Skeletal muscle cell (primary cell): ENCODE measurements at regions not wholly inside any gene's neighbourhood (a gene's known extent, or its start where the extent isn't known, plus 50 kb on each side); places are given as distances from the start of the nearest gene placed in this dataset.
"Not testable (repeated sequence)": the region's sequence is repeated elsewhere in the genome, so short reads cannot be mapped to it uniquely, and the experiment has no call there.

Source experiments
- DNase-seq: peaks from one replicate; pipeline ENCODE4 v3.0.0-alpha.2; 2010; ENCODE audit warnings: low read depth
- H3K4me3 ChIP-seq: 2 replicates; pipeline ENCODE4 v1.5.1; 2011; ENCODE audit warnings: low read depth, mild to moderate bottlenecking, control low read depth, low read length, moderate library complexity

DNA sequence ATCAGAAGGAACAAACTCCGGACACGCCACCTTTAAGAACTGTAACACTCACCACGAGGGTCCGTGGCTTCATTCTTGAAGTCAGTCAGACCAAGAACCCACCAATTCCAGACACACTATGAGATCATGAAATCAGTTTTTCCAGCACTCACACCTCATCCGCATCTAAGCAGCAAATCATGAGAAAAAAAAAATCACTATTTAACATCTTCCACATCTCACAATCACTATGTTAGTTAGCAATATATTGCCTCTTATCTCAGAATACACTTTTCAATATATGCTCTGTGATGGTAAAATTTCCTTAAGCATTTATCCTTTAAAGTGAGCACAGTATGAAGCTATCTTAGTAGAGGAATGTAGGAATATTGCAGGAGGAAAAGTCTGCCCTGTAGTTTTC is 328.7 kb downstream of the FAM181B start:
- DNase-seq = no peak
- no peak overlapping the region for H3K4me3 ChIP-seq

DNA sequence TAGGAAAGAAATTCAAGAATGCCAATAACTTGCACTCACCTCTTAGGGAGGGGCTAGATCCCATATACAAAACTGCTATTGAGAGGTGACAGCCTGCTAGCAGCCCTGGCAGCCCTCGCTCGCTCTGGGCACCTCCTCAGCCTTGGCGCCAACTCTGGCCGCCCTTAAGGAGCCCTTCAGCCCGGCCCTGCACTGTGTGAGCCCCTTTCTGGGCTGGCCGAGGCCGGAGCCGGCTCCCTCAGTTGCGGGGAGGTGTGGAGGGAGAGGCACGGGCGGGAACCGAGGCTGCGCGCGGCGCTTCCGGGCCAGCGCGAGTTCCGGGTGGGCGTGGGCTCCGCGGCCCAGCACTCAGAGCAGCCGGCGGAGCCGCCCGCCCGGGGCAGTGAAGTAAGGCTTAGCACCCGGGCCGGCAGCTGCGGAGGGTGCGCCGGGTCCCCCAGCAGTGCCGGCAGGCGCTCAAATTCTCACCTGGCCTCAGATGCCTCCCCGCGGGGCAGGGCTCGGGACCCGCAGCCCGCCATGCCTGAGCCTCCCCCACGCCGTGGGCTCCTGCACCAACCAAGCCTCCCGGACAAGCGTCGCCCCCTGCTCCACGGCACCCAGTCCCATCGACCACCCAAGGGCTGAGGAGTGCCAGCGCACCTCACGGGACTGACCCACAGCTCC is 329.9 kb downstream of the FAM181B start:
- H3K4me3 ChIP-seq = no peak overlapping the region
- no peak for DNase-seq

DNA sequence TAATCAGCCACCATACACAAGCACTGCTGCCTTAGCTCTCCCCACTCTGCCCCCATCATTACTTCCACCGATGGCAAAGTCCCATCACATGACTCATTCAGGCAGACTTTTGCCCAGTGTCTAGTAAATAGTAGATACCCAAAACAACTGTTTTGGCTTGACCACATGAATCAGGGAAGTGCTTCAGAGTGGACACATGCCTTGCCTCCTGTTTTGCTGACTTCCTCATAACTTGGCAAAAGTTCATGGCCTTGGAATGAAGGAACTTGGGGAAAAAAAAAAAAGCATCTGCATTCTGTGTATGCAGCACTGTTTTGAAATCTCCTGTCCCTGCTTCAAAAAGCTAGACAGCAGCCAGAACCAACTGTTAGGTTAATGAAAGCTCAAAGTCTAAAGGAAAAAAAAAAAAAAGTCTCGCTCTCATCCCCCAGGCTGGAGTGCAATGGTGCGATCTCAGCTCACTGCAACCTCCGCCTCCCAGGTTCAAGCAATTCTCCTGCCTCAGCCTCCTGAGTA is 335.3 kb downstream of the FAM181B start:
- no peak overlapping the region for H3K4me3 ChIP-seq
- no peak for DNase-seq

DNA sequence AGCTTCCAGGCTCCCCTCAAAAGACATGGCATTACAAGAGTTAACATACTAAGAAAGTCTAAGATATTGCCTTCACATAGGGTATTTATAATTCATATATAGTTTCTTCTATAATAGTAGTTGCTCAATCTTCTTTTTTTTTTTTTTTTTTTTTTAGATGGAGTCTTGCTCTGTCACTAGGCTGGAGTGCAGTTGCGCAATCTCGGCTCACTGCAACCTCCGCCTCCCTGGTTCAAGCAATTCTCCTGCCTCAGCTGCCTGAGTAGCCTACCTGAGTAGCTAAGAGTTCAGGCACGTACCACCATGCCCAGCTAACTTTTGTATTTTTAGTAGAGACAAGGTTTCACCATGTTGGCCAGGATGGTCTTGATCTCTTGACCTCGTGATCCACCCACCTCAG is 337.0 kb downstream of the FAM181B start:
- H3K4me3 ChIP-seq, DNase-seq: not testable (repeated sequence)

DNA sequence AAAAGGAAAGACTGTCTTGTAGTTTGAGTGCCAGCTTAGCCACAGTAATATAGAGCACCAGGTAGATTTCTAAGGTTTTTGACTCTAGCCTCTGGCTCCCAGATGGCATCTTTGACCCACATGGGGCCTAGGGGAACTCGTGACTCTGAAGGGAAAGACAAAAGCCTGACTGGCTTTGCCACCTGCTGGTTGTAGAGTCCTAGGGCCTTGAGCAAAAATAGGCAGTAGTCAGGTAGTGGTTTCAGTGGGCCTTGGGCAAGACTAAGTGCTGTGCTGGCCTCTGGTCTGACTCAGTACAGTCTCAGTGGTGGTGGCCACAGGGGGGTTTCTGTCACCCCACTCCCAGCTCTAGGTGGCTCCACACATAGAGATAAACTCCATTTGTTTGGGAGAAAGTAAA is 349.4 kb downstream of the FAM181B start:
- no peak for DNase-seq
- H3K4me3 ChIP-seq = no peak overlapping the region

DNA sequence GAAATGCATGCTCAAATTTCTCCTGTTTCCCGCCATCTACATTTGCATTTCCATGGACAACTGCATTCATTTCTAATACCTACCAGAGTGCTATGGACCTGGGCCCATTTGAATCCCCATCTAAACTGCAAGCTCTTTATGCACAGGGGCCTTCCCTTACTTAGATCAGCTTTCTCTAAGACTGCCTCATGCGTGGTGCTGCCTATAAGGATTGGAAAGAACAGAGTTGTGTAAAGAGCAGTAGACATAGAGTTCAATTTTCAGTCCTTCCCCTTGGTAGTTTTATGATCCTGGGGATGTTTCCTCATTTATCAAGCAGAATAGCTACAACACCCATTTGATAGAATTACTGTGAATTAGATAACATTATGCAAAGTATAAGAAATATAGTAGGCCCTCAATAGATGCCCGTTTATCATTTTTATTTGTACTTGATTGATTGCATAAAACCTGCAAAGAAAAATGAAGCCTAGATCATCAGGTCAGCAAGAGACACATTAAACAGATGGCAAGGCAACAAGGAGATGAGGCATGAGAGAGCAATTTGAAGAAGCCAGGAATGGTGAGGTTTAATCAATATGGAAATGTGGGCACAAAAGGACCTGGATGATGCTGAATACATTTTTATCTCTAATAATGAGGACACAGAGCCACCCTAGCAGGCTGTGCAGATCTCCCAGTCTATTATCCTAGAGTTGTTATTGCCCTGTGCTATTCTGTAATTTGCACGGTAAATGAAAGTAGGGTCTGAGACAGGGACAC is 359.7 kb downstream of the FAM181B start:
- DNase-seq = no peak
- H3K4me3 ChIP-seq = no peak overlapping the region

DNA sequence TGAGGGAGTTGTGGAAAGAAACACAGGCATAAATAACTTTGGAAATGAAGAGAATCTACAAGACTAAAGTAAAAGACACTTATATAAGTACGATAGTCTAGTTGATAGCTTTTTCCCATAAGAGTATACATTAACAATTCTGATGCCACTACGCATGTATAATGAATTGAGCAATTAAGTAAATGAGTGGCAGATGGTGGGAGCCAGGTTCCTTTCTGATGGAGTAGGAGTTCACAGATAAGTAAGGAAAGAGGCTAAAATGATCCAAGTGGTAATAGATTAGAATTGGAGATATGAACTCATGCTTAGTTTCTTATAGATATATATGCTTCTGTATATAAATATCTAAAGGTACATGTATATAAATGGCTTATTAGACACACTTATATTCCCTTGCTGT is 368.3 kb downstream of the FAM181B start:
- DNase-seq = no peak

DNA sequence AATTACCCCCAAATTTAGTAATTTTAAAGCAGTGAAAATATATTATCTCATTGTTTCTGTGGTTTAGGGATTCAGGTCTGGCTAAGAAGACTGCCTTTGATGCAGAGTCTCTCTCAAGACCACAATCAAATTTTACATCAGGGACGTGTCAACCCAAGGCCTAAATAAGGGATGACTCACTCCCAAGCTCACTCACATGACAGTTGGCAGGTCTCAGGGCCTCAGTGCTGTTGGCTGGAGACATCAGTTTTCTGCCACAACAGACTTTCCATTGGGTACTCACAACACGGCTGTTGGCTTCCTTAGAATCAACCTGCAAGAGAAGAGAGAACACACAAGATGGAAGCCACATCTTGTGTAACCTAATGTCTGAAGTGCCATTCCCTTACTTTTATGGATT is 377.3 kb downstream of the FAM181B start:
- no peak for DNase-seq
- no peak overlapping the region for H3K4me3 ChIP-seq

More for the DNA sequence above, 368.3 kb downstream of the FAM181B start:
- H3K4me3 ChIP-seq = no peak overlapping the region

DNA sequence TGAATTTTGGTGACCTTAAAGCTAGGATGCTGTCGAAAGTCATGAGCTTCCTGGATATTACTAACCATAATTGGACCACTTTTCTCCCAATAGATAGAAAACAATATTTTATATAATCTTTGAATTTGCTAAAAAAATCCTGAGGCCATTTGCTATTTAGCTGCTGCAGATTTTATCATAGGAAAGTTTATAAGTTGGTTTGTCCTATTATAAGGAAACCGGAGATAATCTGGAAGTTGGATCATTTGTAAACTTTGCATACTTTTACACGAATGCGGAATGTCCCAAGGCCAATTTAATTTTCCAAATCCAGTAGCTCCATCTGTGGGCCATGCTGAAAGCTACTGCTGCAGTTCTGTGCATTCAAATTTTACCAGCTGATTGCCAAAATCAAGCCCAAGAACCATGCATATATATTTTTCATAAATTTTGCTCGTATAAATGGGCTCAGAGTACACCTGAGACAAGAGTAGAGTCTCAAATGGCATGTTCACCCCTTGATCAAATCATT is 378.3 kb downstream of the FAM181B start:
- no peak for DNase-seq
- no peak overlapping the region for H3K4me3 ChIP-seq

DNA sequence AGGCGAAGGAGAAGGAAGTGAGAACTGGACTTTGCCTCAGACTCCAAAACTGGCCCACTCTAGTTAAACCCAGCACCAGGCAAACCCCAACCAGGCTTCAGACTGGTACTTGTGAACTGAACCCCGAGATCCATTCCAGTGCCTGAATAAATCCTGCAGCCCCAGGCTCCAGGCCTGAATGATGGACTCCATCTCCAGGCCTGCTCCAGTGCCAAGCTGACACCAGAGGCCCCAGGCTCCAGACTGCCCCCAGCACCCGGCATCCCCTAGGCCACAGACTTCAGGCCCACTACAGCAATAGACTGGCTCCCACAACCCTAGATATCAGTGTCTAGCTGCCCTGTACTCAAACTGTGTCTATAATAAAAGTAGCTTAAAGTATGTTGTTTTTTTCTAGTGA is 406.8 kb downstream of the FAM181B start:
- DNase-seq = no peak
- H3K4me3 ChIP-seq = no peak overlapping the region

DNA sequence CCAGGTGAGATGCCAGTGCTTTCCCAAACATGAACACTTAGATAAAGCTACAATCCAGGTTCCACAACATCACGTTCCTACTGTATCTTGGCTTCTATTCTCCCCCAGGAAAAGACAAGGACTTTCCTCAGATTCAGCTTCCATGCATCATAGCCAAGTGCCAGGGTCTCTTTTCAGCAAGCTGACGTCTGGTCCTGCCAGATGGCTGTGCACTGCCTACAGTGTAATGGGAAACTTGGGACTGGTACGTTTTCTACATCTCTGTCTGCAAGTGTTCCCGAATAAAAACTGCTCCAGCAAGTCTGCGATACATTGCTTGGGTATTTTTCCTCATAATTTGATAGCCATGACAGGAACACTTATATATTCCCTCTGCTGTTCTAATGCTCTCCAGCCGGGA is 412.5 kb downstream of the FAM181B start:
- DNase-seq = no peak
- no peak overlapping the region for H3K4me3 ChIP-seq

DNA sequence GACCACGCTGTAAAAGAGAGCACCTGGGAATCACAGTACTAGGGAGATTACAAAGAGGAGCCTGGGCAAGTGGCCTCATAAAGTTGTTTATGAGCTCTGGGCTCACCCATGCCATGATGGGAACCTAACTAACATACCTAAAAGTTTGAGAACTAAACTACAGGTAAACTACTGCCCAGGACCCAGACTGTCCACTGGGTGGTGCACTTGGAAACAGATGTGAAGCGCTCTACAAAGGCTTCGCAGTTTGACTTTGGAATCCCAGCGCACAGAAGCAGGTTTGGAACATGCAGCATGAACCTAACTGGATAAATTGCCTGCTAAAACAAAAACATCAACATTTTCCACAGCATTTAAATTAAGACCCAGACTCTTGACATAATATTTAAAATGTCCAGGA is 418.6 kb downstream of the FAM181B start:
- DNase-seq = no peak
- no peak overlapping the region for H3K4me3 ChIP-seq

DNA sequence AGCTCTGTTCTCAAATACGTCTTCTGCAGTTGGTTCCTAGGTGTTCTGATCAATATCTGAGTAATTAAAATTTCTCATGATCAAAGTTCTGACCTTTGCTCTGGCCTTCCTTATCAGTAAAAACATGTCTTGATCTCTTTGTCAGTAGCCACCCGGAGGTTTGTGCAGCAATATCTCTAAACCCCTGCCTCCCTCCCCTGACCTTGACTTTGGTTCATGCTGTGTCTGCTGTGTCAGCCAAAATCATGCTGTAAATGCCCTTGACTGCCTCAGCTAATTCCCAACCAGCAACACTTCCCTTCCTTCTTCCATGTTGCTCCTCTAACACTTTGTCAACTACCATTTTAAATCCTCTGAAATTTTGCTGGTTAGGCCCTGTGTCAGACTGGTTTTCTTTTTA is 424.7 kb downstream of the FAM181B start:
- no peak overlapping the region for H3K4me3 ChIP-seq
- no peak for DNase-seq

DNA sequence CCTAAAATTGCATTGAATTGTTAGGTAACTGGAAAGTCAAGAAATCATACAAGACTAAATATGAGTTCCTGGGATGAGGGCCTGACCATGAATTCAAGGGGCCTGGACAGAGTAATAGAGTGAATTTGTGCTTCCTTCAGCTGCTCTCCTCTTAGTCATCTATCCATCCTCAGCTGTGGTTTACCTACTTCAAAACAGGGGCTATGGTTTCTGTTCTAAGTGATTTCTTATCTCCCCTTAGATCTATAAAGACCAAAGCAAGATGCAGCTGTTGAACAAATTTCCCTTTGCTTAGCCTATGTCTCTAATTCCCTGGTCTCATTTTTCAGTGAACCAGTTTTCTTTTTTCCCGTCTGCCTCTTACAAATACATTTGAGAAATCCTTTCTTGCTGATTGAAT is 428.5 kb downstream of the FAM181B start:
- no peak overlapping the region for H3K4me3 ChIP-seq
- DNase-seq = no peak

DNA sequence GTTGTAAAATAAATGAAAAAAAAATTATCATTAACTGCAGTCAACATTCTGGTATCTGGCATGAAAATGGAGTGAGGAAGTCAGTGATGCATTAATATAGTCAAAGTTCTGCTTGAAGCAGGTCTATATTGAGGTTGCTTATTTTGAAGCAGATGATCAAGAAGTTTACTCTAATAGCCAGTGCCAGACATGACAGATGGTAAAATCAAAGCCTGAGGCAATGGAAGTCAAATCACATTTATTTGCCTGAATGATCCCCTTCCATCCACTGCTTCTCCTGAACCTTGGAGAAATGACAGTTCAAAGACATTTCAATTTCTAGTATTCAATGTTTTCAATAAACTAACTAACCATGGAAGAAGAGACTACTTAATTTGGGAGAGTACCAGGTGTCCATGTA is 430.0 kb downstream of the FAM181B start:
- H3K4me3 ChIP-seq = no peak overlapping the region
- DNase-seq = no peak

DNA sequence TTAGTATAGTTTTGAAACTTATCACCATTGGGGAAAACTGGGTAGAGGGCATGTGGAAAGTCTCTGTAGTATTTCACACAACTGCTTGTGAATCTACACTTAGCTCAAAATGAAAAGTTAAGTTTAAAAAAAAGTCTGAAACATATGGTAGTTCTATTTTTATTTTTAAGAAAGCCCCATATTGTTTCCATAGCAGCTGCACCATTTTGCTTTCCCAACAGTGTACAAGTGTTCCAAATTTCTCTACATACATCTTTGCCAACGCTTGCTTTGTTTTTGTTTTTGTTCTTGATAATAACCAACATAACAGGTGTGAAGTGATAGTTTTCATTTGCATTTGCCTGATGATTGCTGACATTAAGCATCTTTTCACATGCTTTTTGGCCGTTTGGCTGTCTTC is 445.2 kb downstream of the FAM181B start:
- DNase-seq = no peak
- H3K4me3 ChIP-seq = no peak overlapping the region

DNA sequence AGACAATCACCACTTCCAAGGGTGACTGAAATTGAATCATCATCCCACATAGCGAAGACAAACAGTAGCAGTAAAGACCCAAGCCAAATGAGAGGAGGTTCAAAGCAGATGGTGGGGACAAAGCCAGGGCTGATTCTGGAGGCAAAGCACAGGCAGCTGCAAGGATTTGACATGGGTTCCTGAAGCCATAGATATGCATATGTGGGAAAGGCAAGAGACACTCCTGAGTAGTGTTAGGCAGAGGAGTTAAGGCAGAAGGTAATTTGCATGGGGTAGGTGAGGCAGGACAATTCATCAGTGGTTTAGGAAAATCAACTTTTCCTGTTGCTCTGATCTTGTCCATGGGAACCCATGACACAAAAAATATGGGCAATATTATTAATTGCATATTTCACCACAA is 462.8 kb downstream of the FAM181B start:
- DNase-seq = no peak
- H3K4me3 ChIP-seq = no peak overlapping the region

DNA sequence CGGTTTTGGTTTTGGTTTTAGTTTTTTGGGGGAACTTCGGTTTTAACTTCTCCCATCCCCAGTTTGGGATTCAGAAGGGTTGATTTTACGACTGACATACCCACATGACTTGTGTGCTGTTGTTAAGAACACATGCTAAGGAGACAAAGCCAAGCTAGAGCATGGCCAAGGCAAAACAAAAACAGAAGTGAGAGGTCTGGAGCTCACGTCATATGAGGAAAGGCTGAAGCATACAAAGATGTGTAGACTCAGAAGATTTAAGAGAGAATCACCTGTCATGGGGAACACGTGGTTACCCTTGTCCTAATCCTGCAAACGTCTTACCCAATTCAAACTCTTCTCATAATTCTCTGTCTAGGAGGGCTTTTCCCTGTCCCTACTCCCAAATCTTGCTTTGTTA is 465.0 kb downstream of the FAM181B start:
- DNase-seq = no peak
- H3K4me3 ChIP-seq = no peak overlapping the region

DNA sequence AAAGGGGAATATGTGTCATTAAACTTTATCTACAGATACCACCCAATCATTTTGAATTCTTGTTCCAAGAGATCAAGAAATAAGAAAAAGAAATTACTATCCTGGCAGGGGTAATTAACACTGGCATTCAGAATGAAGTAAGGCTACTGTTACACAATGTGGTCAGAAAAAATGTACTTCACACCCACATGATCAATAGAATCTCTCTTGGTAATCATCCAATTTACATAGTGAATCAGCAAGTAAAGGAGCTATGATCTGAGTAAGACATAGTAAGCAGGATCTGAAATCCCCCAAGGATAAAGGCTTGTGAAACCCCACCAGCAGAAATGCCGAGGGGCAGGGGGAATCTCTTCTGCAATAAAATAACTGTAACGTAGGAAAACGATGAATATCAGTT is 466.5 kb downstream of the FAM181B start:
- DNase-seq = no peak
- no peak overlapping the region for H3K4me3 ChIP-seq

DNA sequence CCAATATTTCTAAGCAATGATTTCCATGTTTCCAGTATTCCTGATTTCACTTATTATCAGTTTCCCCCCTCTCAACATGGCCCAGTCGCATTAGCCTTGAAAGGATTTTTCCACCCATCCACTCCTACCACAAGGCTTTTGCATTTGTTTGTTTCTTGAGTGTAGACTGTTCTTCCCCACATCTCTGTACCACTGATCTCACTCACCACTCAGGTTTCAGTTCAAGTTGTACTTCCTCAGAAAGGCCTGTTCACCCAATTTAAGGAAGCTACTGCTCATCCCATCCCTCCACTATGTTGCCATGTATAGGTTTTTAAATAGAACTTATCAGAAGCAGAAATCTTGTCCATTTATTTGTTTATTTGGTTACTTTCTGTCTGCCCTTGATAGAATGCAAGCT is 472.3 kb downstream of the FAM181B start:
- no peak overlapping the region for H3K4me3 ChIP-seq
- DNase-seq = no peak

DNA sequence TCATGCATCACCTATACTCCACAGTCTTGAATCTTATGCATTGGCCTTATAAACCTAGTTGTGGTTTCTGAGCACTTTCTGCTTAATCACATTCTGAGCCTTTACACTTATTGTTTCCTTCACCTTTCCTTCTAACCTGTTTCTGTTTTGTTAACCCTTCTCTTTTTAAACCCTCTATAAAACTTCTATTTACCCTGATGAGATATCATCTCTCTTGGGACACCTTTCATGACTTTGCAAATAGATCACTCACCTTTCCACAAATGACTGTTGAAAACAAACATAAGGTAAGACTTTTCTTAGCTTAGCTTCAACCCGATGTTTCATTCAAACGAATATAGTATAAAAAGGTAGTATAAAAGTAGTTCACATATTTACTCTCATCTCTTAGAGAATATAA is 483.6 kb downstream of the FAM181B start:
- no peak overlapping the region for H3K4me3 ChIP-seq
- DNase-seq = no peak
